GM18868 (cell line): ENCODE measurements at regions not wholly inside any gene's neighbourhood (a gene's known extent, or its start where the extent isn't known, plus 50 kb on each side); places are given as distances from the start of the nearest gene placed in this dataset.
A peak's percentile ranks its signal among the peaks of the same experiment; 100 is the strongest.

Source experiments
- ATAC-seq: cut with Tn5 transposase; IDR thresholded peaks from one replicate; pipeline ENCODE4 v1.9.1; 2021; ENCODE audit warnings: mild to moderate bottlenecking, moderate library complexity; ENCODE audit not compliant: unreplicated experiment

DNA sequence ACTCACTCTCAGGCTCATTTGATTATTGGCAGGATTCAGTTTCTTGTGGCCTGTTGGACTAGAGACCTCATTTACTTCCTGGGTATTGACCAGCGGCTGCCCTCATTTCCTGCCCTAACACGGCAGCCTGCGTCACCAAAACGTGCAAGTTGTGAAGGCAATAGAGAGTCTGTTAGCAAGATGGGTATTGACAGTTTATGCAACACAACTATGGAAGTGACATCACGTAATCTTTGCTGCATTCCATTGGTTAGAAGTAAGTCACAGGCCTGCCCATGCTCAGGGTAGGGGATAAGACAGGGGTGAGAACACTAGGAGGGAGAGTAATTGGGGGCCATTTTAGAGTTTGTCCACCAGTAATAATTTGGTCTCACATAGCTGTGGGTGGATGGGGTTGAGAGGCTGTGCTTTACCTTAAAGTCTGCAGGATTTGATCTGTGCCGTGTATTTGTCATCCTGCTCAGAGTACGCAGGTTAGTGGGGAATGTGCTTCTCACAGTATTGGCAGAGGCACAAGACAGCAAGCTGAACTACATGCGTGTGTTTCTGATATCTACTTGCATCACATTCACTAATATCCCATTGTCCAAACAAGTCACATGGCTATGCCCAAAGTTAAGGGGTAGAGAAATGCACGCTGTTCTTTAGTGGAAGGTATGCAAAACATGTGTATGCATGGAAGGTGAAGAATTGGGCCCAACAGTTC lies 83.3 kb downstream of the EDEM1 start:
- no peak for ATAC-seq

DNA sequence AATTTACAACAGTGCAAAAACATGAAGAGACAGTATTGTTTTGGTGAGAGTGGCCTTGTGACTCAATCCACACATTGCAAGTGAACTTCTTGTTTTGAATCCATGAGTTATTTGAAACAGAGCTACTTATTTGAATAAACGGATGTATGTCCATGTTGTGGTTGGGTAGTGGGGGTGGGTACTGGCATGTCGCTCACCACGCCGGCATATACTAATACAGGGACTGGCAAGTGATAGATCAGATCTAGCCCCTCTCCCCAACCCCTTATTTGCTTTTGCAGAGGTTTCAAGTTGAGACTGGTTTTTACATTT lies 83.8 kb downstream of the EDEM1 start:
- ATAC-seq = no peak

DNA sequence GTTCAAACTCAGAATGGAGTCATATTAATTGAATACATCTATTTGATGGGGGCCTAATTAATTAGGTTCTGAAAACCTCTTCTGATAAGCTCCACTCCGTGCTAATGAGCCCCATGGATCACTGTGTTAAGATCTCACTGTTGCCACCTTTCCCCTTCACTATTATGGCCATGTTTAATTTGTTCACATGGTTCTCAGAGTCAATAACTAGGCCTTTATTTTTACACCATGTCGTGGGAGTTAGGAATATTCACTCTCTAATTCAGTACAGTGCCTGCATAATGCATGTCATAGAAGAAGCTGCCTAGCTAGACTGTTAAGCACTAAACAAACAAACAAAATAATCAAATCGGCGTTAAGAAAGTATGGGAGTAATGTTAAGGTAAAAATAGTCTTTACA lies 84.9 kb downstream of the EDEM1 start:
- ATAC-seq = no peak

DNA sequence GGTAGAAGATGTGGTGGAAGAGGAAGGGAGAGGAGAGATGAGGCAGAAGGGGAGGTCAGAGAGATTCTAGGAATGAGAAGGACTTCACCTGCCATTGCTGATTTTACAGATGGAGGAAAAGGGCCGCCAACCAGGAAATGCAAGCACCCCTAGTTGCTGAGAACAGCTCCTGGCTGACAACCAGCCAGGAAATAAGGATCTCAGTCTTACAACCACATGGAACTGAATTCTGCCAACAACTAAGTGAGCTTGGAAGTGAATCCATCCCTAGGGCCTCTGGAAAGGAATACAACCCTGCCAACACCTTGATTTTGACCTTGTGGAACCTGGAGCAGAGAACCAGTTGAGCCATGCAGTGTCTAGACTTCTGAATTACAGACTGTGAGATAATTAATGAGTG lies 86.6 kb downstream of the EDEM1 start:
- ATAC-seq = no peak

DNA sequence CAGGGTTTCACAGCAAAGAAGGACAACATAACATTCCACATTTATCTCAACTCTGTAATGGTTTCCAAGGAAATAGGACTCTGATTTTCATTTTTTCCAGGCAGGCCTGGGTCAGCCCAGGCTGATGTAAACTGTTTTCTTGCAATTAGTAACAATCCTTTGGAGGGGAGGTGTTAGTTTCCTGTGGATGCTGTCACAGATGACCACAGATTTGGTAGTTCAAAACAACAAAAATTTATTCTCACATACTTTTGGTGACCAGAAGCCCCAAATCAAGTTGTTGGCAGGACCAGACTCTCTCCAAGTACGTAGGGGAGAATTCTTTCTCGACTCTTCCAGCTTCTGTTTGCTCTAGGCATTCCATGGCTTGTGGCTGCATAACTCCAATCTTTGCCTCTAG lies 88.0 kb downstream of the EDEM1 start:
- ATAC-seq = no peak

DNA sequence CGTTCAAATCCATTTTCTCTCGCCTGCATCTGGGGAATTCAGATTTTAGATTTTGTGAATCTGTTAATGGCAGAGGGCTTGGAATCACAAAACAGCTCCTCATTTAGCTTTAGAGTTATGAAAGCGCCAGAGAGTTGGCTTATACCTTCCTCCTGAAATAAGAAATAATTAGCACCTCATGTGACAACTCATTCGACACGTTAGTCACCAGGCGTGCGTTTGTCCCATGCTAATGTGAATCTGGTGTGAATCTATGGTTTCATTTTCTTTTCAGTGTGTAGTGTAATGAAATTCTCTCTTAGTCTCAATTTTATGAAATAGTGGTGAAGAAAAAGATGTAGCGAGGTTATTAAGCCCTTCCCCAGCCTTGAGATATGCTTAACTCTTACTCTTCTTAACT lies 89.4 kb downstream of the EDEM1 start:
- no peak for ATAC-seq

DNA sequence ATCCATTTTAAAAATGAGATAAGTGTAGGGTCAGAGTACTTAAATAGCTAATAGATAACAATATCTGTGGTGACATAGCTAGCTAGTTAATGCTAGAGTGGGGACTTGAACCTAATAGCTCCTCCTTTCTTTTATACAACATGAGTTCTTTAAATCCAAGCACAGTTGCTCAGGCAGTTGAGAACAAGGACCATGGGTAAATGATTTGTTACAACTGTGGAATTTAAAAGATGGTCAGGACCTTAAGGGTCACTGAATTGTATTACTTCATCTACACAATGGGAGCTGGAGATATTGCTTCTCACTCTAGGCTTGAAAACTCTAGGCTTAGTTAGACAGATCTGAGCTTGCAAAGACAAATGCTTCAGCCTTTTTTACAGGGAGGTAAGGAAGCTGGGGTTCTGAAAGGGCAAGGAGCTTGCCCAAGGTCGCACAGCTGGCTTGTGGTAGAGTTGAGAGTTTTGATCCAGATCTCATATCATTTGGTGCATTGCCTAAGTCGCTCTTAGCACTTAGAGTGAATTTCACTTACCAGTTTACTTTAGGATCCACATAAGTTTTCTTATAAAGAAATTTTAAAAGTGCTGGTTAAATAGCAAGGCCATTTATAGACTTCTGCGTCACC lies 90.2 kb downstream of the EDEM1 start:
- ATAC-seq = no peak

DNA sequence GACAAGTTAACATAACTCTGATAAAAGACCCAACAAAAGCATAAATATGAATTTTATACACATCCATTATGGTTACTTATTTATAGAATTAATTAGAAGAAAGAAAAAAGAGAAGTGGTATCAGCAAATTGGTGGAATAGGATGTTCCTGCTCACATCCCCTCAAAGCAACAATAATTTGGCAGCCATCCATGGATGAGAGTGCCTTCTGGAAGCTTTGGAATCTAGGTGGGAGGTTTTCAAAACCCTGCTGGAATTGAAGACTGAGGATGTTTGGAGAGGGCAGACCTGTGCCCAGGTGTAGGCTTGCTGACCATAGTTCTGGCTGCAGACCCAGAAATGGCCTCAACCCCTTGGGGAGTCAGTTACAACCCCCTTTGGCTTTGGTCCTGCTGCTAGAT lies 91.2 kb downstream of the EDEM1 start:
- ATAC-seq = no peak

DNA sequence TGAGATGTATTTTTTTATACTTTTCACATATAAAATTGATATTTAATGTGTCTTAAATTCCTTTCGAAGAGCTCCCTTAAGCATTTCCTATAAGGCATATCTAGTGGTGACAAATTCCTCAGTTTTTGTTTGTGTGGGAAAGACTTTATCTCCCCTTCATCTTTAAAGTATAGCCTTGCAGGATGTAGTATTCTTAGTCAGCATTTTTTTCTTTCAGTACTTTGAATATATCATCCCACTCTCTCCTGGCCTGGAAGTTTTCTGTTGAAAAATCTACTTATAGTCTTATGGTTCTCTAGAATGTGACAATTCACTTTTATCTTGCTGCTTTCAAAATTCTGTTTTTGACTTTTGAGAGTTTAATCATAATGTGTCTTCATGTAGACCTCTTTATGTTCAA lies 95.2 kb downstream of the EDEM1 start:
- no peak for ATAC-seq

DNA sequence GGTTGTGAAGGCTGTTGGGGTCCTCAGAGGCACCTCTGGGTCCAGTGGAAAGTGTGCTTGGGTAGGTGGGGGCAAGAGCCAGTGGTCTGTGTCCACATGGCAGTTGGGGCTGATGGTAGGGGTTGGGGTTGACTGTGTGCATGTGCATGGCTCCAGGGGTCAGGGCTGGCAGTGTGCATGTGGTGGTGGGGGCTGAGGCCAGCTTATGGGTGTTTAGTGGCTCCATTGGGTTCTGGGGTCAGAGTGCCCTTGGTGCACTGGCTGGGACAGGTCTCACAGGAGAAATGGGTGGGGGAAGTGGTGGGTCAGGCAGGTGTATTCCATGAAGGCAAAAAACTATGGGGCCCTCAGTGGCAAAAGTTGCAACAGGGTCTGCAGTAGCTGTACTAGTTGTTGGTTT lies 97.9 kb downstream of the EDEM1 start:
- no peak for ATAC-seq

DNA sequence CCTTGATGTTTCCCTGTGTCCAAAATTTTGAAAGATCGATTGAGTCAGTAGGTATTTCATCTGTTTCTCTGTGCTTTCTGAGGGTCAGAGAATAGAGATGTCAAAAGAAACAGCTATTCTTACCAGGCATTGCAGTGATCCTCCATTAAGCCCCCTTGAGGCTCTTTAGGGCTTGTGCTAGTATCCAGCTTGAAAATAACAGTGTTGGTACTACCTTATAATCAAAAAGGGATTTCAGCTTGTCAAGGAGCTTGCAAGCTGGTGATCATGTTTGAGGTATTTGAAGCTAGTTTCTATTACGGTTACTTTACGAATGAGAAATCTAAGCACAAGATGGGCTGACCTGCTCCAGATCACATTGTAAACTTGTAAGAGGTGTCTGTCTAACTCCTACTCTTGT lies 103.4 kb downstream of the EDEM1 start:
- ATAC-seq = no peak

DNA sequence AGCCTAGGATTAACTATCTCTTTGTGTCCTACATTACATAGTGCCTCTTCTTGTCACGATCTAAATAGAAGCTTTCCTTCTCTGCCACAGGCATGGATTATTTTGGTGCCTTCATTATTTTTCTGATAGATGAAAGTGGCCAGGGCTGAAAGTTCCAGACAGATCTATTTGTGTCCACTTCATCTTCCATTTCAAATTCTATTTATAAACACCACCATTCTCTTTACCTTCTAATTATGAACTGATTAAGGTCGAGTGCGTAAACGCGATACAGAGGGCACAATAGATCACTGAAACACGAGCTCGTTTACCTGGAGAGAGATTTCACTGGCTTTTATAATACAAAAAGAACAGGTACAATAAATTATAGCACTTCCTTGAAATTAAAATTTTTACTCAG lies 105.0 kb downstream of the EDEM1 start:
- ATAC-seq = no peak

DNA sequence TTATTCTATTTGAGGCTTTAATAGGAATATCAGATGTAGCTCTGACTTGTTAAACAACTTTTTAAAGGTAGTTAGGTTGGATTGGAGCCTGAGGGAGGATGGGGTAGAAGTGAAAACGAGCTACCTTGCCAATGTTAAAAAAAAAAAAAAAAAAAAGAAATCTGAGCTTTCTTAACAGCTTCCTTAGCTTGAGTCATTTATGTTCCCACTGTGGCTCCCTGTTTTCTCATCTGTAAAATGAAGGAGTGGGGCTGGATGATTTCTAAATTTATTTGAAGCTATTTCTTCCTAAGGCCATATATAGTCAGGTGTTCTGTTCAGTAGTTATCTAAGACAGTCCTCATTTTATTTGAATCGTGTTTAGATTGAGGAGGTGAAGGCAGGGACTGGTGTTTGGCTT lies 105.7 kb downstream of the EDEM1 start:
- ATAC-seq = no peak

DNA sequence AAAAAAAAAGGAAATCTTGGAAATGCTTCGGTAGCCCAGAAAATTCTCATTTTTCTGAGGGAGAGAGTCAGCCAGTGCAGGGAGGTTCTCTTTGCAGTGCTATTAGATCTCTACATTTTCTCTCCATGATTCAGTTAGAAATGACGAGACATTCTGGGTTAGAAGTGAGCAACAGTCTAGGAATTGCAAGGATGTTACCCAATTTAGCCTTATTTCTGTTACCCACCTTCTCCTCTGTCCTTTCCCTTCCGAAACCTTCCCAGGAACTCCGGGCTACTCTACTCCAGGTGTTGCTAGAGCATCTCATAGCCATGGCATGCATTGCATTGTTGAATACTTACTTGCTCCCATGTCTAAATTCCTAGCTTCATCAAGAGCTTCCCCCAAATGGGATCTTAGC lies 106.8 kb downstream of the EDEM1 start:
- no peak for ATAC-seq

DNA sequence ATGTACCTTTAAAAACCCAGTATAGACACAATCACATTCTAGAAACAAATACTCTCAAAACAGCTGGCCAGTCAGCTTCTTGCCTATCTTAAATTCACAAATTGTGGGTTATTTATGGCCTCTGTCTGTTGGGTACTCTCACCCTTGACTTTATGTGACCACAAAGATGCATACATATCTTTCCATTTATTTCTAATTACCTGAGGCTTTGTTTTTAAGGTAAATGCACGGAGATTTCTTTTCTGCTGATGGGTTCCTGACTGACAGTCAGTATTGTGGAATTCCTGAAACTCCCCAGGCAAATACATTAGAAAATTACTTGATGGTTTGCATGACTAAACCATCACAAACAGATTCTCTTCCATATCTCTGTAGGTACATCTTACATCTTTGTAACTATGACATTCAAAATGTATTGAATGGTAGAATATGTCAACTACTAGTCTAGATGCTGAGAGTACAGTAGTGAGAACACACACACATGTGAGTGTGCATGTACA lies 107.7 kb downstream of the EDEM1 start:
- no peak for ATAC-seq

DNA sequence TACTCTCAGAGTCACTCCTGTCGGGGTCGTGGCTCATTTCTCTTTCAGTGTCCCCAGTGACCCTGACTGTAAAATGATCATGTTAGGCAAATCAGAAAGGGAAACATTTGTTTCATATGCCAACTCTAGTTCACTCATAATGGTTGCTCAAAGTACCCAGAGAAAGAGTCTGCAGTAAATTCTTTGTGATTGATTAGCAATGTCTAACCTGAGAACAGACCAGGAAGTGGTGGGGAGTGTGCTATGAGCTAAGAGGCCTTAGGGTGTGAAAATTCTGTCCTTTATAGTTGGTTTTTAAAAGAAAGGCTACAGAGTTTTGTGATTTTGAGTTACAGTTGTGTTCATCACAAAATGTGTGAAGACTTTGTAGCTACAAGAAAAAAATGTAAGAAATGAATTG lies 108.9 kb downstream of the EDEM1 start:
- ATAC-seq = no peak

DNA sequence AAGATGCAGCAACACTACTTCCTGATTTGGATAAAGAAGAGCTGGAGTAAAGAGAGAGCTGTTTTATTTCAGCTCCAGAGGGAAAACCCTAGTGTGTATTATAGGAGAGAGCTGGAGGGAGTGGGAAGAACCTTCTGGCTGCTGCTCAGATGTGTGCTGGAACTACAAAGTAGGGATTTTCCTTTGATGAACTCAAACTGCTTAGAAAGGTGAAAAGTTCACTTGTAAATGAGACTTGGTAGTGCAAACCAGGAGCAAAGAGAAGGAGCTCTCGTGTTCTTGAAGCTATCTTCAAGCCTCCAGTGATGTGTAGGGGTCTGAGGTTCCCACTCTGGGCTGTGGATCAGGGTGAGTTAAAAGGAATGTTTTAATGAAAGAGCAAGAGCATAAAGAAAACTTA lies 110.4 kb downstream of the EDEM1 start:
- peak; percentile 13 for ATAC-seq

DNA sequence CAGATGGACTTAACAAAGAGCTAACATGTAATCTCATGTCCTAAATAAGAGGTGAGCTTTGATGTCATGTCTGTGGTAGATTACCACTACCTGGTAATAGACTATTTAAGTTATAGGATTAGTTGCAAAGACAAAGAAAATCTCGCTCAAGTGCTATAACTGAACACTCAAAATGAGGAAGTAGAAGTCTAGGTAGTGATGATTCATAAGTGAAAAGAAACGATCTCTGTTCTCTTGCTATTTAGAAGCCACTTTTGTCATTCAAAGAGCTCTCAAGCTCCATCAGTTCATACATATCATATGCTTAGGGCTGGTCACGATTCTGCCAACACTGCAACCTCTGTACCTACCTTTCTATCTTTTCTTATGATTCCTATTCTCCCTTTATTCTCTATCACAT lies 110.9 kb downstream of the EDEM1 start:
- peak; percentile 99 for ATAC-seq

DNA sequence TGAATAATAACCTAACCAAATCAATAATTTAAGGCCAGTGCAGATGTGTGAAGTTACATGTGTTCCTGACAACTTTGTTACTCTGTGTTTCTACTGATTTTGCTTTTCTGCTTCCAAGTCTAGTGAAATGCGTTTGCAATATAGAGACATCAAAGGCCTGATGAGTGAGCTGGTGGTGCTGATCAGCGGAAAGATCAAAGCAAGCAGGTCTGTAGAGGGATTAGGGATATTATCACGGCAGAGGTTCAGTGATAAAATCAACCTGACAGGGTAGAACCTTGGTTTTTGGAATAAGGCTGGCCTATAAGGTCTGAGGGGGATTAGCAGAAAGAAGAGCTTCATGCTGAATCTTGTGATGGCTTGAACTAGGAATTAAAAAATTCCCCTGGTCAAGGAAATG lies 111.7 kb downstream of the EDEM1 start:
- no peak for ATAC-seq

DNA sequence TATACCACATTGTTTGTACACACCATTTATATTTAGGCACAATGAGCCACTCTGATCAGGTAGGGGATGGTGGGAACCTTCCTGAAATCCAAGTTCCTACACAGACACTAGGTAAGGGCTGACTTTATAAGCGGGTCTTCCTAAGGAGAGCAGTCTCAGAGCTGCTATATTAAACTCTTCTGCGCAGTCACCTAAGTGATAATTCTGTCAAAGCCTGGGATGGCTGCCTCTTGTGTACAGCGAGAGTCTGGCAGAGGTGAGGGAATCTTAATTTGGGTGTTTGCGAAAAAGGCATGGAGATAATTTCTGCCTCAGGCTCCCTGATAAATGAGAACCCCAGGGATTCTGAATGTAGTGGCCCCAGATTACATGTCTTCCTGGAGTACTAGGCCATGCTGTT lies 113.1 kb downstream of the EDEM1 start:
- ATAC-seq = no peak

DNA sequence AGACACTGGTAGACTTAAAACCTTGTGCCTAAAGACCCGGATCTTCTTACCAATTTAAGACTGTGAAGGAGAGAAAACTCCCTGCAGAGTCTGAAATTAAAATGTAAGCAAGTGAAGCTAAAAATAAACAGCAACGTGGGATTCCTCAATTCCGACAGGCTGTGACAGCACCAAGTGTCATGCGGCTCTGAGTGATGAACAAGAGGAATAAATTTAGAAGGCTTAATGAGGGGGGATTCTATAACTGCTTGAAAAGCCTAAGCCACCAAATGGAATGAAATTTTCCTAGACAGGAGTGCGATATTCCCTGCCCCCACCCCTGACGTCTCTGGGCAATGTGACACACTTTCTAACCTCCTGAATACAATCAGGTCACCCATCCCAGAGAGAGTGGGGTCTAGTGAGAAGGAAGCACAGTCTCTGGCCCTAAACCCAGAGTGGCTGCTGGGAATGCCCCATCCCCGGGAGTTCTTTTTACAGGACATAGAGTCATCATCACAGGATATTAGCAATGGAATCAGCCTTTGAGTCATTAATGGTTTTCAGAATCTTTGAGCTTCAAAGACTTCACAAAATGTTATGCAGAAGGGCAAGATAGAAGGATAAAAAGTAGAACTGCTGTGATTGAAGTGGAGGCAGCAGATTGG lies 114.3 kb downstream of the EDEM1 start:
- ATAC-seq = no peak

DNA sequence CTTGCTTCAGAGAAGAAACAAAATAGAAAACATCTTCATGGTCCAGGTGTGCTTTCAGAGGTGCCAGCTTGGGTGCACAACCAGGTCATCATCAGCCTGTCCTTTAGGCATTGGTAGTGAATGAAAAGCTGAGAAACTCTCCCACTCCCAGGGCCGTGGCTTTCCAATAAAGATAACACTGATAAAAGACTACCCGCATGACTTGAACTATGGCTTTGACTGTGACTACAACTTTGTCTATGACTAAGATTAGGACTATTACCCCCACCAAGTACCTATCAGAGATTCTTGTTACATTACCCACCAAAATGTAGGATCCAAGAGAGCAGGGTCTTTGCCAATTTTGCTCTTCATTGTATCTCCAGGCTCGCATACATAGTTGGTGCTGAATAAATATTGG lies 115.2 kb downstream of the EDEM1 start:
- no peak for ATAC-seq

DNA sequence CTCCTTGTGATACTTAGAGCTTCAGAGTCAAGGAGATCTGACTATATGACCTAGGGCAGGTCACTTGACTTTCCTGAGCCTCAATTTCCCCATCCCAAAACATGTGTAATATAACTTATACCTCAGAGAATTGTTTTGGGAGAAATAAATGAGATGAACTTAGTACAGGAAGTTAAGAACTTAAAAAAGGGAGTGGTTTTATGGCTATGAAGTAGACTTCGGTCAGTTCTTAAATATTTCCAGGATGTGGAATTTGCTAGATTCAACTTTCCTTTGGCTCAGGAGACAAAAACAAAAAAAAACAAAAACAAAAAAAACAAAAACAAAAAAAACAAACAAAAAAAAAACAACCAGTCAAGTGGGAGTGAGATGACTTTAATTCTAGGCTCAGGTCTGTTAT lies 116.7 kb downstream of the EDEM1 start:
- no peak for ATAC-seq
